ENCODE measurements at regions not wholly inside any gene's neighbourhood (a gene's known extent, or its start where the extent isn't known, plus 50 kb on each side); places are given as distances from the start of the nearest gene placed in this dataset.
"Not testable (repeated sequence)": the region's sequence is repeated elsewhere in the genome, so short reads cannot be mapped to it uniquely, and the experiment has no call there.

DNA sequence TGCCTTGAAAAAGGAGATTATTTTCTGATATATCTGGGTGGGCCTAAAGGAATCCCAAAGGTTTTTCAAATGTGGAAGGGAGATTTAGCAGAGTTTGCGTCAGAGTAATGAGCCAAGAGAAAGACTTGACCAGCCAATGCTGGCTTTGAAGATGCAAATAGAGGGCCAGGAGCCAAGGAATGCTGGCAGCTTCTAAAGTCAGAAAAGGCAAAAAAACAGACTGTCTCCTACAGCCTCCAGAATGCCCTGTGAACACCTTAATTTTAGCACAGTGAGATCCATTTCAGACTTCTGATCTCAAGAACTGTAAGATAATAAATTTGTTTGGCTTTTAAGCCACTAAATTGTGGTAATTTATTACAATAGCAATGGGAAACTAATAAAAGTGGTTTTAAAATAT lies 122.6 kb upstream of the FREM1 start:
- no peak for DNase-seq

DNA sequence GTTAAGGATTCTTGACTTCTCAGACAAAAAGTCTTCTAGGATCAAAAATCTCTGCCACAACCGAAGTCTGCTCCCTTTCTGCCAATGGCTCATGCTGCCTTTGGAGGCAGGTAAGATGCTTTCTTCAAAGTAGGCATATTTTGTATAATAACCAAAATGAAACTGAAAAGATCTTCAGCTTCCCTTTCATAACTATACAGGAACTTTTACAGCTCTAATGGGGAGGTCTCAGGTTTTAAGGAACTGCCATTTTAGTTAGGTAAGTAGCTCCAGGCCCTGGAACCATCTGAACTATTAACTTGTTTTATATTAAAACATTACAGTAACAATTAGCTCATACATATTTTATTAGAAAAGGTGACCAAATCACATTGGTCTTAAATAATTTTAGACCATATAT lies 110.9 kb upstream of the FREM1 start:
- no peak for DNase-seq

DNA sequence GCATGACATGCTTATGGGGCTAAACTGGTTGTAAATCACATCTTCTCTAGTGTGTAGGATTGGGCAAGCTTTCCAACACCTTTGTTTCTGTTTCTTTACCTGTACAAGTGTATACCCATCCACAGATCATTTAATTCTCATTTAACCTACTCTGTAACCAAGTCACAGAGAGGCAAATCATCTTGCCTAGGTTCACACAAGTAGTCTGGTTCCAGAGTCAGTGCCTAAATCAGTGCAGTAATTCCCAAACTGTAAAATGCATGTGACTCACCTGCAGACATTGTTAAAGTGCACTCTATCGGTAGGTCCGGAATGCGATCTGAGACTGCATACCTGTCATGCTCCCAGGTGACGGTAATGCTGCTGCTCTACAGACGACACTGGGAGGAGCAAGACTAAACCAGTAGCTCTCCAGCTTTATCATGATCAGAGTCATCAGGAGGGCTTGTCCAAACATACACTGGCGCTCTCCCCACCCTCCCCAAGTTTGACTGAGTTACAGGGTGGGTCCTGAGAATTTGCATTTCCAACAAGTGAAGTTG lies 107.9 kb upstream of the FREM1 start:
- no peak for DNase-seq

DNA sequence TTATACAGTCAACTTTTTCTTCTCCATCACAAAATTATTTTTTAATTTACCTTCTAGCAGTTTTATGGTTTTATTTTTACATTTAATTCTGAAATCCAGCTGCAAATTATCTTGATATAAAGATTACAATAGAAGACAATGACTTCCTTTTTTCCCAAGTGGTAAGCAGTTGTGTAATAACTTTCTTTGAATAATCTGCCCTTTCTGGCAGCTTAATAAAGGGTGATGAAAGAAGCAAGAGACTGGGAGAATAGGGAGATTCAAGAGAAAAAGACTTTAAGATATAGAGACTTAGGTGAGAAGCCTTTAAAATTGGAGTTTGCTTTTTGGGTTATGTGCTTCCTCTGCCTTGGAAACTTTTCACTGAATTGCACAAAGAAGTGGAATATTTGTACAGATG lies 100.4 kb upstream of the FREM1 start:
- no peak for DNase-seq

DNA sequence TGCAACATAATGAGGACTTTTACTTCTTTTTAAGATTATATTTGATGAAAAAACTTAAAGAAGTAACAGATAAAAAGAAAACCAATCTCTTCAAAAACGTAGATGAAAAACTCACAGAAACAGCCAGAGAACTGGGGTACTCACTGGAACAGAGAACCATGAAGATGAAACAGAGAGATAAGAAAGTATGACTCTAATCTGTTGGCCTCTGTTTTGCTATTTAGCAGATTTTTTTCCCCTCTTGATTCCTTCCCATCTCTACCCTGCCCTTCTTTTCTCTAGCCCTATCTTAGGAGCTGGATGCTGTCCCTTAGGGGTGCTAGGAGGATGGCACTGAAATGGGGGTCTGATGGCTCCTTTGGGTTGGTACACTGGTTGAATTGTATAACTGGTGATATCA lies 97.5 kb upstream of the FREM1 start:
- no peak for DNase-seq

DNA sequence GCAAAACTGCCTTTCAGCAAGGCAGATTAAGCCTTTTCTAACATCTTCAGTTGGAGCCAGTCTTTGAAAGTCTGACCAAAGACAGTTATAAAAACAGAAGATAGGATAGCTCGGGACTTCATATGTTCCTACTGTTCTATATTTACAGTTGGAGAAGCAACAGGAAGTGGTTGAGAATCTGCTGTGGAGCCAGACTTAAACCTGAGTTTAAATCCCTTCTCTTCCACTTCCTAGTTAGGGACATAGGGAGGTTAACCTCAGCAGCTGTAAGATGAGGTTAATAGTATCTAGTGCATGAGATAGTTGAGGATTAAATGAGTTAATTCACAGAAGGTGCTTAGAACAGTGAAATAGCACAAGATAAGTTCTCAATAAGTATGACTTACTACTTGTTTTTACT lies 84.5 kb upstream of the FREM1 start:
- no peak for DNase-seq

DNA sequence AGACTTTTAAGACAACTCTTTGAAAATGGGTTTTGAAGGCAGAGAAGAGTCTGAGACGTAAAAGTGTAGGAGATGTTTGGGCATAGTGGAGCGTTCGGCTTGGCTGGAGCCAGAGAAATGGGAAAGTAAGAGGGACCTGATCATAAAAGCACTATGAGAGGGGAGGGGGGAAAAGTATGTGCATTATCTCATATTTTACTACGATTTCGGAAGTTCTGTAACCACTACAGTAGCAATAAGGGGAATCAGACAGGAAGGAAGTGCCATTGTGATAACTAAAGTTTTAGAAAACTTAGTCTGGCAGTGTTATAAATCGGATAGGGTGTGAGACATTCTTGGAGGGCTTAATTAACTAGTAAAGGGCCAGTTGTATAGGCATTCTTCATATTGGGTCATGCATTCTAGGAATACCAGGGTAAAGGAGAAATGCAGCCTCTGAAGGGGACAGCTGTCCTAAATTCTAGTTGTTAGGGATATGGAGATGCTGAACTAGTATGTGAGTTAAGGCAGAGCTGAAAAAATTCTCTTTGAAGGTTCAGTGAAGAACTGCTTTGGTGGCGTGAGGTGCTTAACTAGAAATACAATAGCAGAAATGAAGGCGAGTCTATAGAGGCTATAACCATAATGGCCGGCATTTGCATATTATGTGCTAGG lies 83.8 kb upstream of the FREM1 start:
- no peak for DNase-seq

DNA sequence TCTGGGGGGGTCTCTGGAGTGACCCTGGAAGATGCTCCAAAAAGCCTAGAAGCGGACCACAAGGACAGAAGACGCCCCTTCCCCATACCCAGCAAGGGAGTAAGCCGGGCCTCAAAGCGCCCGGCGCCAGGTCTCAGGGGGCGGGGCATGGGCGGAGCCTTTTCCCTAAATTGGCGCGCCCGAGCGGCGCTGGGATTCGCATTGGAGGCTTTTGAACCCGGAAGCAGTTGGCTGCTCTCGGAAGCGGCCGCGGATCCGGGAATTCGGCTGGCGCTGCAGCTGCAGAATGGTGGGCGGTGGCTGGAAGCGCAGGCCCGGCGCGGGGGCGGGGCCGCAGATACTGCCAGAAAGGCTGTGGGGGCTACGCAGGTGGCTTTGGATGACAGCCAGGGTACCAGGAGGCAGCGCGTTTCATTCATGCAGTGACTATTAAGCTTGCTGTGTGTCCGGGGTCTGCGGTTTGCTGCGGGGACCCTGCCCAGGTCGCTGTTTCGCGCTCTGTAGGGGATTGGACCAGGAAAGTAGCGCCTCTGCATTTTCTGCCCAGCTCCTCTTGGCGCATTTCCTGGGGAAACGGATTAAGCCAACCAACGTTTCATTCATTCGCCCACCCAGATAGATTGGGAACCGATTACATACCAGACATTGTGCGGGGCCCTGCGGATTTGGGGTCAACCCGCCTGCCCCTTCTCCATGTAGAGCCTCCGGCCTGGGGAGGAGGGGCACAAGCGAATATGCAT lies 83.0 kb upstream of the FREM1 start:
- DNase-seq = peak; percentile 81

DNA sequence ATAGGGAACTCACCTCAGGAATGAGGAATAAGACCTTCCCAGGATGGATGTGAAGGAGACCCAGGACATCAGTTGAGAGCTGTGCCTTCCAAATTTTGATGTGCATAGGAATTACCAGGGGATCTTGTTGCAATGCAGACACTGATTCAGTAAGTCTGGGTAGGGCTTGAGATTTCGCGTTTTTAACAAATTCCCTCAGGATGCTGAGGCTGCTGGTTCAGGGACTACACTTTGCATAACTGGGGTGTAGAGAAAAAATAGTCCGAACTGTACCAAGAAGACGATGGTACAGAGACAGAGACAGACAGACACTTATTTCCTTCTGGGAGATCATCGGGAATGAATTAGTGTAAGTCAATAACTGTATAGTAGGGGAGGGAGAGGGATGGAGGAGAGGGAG lies 82.3 kb upstream of the FREM1 start:
- DNase-seq = no peak

DNA sequence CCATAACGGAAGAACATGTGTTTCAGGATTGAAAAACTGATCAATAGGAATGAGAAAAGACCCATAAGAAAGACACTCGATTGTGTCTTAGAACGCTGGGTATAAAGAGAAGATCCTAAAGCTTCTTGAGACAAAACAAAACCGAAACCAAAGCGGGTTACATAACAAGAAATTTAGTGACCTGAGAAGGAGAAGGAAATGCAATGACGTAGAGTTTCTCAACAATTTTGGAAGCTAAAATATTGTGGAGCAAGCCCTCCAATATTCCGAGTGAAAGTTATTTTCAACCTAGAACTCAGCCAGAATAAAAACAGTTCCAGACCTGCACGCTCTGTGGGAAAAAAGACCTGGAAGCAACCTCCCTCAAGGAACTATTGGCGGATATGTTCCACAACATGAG lies 81.9 kb upstream of the FREM1 start:
- DNase-seq = no peak

DNA sequence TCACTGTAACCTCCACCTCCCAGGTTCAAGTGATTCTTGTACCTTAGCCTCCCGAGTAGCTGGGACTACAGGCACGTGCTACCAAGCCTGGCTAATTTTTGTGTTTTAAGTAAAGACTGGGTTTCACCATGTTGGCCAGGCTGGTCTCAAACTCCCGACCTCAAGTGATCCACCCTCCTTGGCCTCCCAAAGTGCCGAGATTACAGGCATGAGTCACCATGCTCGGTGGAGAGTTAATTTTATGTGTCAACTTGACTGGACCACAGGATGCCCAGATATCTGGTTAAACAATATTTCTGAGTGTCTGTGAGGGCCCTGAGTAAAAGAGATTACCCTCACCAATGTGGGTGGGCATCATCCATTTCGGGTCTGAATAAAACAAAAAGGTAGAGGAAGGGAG lies 80.4 kb upstream of the FREM1 start:
- not testable (repeated sequence) for DNase-seq

DNA sequence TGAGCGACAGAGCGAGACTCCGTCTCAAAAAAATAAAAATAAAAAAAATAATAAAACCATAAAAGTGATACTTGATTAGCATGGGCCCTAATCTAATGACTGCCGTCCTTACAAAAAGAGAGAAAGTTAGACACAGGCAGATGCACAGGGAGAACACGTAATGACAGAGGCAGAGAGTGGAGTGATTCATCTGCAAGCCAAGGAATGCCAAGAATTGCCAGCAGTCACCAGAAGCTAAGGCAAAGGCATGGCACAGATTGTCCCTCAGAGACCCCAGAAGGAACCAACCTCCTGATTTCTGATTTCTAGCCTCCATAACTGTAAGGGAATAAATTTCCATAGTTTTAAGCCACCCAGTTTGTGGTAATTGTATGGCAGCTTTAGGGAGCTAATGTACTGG lies 79.6 kb upstream of the FREM1 start:
- DNase-seq = no peak

DNA sequence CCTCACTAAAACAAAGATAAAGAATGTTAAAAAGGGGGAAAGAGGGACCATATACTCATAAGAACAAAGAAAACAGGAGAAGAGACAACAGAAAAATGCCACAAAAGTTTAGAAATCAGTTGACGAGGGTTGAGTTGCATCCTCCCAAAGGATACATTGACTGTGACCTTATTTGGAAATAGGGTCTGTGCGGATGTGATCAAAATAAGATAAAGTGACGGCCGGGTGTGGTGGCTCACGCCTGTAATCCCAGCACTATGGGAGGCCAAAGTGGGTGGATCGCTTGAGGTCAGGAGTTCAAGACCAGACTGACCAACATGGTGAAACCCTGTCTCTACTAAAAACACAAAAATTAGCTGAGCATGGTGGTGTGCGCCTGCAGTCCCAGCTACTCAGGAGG lies 79.1 kb upstream of the FREM1 start:
- DNase-seq = not testable (repeated sequence)

DNA sequence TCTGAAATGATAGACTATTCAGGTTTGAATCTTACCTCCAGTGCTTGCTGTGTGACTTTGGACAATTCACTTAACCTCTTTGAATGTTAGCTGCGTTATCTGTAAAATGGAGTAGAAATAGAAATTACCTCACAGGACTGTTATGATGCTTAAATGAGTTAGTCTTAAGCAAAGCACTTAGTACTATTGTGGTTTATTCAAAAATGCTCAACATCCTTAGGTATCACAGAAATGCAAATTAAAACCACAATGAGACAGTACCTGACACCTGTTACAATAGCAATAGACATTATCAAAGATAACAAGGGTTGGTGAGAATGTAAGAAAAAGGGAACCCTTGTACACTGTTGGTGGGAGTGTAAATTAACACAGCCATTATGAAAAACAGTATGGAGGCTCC lies 77.6 kb upstream of the FREM1 start:
- DNase-seq = no peak

DNA sequence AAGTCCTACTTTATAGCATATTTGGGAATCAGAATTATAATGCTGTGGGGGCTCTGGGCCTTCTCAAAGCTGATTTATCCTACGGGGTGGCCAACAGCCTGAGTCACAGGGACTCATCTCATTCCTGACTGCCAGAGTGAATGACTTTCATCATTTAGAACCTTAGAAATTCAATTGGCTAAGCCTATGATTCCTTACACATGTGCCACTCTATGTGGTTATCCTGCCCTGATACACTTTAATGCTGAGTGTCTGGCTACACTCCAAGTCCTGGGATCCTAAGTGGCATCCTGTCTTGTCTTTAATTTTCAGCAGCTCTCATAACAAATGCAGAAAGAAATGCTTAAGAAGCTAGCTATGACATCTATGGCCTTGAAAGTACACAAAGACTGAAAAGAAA lies 75.2 kb upstream of the FREM1 start:
- no peak for DNase-seq

DNA sequence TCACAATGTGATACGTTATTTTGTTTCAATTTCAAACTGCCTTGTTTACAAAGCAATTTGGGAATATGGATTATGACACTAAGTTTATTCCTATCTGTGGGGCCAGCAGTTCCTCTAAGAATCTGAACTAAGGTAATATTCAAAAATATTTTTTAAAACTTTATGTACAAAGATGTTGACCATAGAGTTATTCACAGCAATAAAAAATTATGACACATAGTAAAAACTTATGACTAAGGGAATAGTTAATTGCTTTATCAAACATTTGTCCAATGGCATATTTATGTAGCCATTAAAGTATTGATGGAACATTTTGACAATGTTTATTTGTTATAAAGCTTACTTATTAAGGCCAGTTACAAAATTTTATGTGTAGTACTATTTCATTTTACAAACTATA lies 73.4 kb upstream of the FREM1 start:
- no peak for DNase-seq

DNA sequence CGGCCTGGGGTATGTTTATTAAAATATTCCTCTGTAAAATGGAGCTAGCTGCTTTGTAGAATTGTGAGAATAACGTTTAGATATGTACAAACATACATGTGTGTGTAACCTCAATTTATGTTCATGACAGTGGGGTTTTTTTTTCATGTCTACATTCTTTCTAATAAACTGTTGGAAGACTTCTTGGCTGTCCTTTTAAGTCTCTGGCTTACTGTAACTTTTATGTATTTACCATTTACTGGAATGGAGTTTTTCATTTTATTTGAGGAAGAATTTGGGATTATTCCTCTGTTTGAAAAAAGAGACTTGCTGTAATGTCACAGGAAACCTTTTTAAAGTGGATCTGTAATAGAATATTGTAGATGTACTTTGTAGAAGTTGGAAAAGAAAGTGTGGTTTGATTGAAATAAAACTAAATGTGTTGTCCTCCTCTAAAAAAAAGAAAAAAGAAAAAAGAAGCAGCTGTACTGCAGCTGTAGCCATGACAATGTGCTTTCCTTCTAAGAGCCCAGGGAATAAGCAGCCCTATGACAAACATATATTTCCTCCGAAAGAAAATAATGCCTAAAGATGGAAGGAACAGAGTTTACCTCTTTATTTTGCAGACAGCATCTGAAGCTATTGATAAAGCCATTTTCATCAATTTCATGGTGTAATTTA lies 71.2 kb upstream of the FREM1 start:
- DNase-seq = no peak

DNA sequence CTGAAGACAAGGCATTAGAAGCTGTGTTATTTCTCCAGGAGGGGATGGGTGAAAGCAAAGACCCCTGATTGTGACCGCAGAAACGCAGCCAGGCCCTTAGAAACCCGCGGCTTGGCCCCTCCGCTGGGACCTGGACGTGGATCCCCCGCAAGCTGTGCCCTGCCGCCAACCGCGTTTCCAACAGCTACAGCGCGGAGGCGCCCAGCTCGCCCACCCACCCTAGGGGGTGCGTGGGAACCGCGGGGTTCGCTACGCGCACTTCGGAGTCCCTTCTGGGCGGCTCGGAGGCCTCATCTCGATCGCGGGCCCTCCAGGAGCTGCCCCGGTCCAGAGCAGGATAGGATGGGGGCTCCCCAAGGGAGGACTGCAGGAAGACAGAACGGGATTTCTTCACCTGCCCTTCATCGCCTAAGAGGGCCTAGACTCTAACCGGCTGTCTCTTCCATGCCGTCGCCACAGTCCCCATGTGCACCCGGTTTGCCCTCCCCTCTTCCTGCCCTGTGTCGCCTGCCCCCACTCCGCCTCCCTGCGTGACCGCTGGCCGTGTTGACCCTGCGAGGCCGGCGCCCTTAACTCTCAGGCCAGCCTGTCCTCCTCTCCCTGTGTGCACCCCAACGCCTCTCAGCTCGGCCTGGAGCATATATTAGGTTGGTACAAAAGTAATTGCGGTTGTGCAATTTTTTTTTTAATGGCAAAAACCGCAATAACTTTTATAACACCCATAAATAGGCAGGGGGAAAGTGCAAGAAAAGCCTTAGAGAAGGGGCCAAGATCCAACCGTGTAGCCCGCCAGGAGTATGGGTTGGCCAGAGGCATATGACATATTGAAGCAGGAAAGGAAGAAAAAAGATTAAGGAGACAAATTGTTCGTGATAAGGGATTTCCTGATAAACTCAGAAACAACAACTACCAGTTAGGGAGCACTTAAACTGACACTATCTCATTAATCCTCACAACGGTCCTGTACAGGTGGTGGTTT lies 68.1 kb upstream of the FREM1 start:
- no peak for DNase-seq

DNA sequence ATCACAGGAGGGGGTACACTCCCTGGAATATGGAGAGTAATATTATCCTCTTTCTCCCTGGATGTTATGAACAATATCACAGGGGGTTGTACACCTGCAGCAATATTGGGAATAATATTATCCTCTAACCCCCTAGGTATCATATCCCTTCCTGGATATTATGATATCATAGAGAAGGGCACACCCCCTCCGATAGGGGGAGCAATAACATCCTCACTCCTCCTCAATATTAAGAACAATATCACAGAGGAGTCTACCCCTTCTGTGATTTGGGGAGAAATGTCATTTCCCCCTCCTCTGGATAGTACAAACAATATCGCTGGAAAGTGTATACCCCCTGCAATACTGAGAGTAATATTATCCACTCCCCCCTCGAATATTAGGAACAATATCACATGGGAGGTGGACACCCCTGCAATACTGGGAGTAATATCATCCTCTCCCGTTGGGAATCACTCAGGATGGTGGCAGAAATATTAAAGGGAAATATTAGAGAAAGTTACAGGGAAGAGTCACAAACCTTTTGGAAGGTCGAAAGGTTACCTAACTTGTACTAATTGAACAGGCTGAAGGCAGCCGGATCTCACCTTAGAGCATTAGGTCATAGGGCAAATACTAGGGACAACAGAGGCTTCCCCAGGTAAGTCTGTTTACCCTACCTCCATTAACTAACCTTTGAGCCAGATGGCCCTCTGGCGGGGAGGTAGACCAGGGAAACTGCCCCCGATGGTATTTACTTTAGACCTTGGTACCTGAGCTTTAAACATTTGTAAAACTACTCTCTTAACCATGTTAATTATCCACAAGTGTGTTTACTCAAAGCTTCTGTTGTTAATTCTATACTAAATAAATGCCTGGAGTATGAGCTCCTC lies 57.5 kb upstream of the FREM1 start:
- DNase-seq = no peak

DNA sequence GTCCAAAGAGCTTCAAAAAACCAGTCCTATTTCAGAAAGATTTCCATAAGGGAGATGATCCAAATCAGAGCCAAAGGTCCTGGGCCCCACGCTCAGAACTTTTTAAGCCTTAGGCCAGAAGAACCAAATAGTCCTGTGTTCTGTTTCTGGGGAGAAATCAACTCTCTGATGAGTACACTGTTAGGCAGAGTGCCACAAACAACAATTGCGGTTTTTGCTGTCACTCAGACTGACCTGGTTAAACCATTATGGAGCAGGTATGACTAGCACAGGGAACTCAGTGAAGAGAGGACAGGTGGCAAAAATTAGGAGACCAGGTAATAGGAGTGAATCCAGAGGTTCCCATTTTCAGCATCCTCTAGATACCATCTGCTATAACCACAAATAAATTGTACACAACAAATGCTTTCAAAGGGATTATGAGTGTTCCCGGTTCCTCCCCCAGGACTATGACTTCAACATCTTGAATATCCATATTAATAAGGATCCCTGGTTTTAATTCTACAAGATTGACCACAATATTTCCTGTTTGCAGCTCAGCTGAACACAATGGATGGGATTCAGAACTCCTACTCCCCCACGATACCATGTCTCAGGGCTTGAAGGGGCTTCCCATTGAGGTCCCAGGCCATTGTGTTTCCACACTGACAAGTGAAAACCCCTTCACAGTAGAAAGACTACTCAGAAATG lies 52.1 kb upstream of the FREM1 start:
- no peak for DNase-seq

Measured in occipital lobe (tissue), 1 donor.